Embryonic facial prominence (tissue), 1 donor: ENCODE measurements at regions not wholly inside any gene's neighbourhood (a gene's known extent, or its start where the extent isn't known, plus 50 kb on each side); places are given as distances from the start of the nearest gene placed in this dataset.

ENCODE experiments used
- DNase-seq: peaks from one replicate; pipeline ENCODE4 v3.0.0-alpha.2; 2016; ENCODE audit errors: extremely low spot score

DNA sequence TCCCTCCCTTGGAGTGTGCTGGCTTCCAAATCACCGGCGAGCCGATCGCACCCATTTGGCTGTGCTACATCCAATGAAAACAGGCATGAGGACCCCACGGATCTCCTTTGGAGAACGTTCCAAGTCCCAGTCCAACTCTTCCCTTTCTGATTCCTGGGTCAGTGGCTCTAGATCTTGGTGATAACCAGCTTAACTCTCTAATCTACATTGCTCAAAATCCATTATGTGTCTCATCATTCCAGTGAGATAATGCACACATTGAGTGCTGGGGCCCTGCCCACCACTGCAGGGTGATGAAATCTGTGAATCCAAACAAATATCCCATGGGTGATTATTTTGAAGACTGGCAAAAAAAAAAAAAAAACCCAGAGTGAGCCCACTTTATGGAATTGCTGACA lies 232.7 kb upstream of the COPS8 start:
- no peak for DNase-seq

DNA sequence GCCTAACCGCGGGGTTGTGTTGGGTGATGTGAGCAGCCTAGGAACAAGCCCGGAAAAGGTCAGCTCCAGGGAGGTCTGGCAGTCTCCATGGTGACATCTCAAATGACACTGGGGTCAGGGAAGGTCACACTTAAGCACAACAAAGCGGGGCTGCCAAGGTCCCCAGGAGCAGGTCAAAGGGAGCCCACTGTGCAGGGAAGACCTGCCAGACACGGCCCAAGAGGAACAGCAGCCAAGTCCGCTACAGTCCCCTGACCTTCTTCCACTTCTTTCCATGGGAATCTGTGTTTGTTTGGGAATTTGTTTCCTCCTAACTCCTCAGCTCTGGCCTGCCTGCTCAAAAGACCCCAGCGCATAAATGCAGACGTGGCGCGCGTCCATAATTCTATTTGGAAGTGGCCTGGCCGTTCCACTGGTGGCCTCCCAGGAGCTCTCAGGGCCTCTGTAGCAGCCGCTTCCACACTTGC lies 232.1 kb upstream of the COPS8 start:
- DNase-seq = no peak

GRCh38 chr2:236855176-236855865 lies 230.4 kb upstream of the COPS8 start:
- DNase-seq = no peak

DNA sequence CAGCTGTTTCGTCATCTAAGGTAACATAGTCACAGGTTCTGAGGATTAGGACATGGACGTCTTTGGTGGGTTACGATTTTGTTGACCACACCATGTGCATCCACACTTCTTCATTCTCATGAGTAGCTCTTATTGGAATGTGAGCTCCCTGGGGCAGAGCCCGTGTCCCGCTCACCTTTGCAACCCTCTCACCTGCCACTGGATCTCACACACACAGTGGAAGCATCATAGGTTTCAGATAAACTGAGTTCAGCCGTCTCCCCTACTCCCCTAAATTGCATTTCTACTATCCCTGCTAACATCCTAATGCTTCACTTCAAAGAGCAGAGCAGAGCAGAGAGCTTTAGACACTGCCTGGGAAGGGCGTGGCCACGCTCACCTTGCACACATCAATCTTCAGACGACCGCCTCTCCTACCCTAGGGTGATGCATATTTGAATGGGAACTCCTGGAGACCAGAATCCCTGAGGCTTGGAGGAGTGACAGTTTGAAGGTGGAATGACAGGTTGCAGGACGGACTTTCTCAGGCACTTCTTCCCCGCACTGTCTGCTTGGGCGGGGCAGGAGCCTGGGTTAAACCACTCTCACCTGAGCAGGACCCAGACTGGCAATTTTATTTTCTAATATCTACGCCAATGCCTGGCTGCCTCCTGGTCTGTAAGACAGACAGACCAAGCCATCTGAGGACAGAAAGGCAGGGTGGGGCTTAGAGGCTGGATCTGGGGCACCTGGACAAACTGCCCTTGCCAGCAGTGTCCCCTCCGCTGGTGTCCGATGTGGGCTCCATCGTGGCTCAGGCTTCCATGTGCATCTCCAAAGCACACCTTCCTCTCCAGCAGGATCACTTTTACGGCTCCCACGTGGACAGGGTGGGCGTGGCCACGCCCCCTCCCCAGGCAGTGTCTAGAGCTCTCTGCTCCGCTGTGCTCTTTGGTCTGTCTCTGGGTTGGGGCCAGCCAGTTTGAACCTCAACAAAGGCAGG lies 229.5 kb upstream of the COPS8 start:
- DNase-seq = no peak

DNA sequence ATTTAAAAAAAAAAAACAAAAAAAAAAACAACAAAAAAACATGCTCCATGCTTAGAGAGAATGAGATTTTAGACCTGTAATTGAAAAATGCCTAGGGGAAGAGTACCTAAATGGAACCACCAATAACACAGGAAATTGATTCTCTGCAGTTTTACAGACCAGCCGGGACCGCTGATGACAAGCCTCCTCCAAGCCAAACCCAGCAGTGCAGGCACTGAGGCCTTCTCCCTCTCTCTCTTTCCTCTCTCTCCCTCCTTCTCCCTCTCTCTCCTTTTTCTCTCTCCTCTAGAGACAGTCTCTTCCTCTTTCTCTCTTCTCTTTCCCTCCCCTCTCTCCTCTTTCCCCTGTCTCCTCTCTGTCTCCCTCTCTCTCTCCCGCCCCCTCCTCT lies 228.8 kb upstream of the COPS8 start:
- no peak for DNase-seq

DNA sequence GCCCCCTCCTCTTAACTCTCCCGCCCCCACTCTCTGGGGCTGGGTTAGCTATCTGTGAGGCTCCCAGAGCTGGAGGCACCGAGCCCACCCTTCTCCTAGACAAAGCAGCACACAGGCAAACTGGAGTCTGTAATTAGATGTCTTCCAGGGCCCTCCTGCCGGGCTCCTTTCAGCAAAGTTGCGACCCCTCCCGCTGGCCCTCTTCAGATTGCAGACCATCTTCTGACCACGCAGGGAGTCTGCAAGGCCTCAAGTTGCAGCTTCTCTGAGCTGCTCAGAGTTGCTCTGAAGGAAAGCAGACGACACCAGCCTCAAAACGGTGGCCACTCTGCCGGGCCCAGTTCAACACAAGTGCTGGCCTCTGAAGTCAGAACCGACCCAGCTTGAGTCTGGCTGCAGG lies 228.4 kb upstream of the COPS8 start:
- no peak for DNase-seq

DNA sequence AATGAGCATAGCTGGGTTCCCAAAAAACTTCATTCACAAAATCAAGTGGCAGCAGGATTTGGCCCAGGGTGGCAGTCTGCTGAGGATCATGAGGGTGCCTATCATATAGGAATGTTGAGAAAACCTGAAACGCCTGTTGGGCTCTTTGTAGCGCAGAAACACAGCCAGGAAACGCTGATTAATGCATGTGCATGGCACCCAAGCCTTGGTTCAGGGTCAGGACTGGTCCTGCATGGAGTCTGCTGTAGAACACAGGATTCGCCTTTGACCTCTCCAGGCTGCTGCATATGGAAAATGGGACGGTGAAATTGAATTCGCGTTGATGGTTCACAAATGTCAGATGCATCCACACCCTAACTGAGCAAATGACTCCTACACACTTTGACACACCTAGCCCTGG lies 227.9 kb upstream of the COPS8 start:
- DNase-seq = no peak

GRCh38 chr2:236858661-236859060 lies 227.0 kb upstream of the COPS8 start:
- no peak for DNase-seq

DNA sequence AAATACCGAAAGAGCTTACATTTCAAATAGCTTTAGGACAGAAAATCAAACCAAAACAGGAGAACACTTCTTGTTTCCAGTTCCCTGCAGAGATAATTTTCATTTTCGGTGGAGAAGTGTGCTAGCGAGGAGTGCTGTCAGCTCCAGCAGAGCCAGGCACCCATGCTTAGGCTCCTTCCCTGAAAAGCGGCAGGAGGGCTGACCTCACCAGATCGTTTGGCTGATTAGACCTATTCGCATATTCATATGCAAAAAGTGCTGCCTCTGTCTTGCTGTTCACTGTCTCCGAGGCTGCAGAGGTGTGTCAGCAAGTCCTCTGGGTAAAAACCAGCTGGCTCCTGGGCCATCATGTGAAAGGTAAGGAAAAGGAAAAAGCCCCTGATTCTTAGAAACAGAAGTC lies 225.8 kb upstream of the COPS8 start:
- no peak for DNase-seq

GRCh38 chr2:236861196-236861875 lies 224.4 kb upstream of the COPS8 start:
- no peak for DNase-seq

DNA sequence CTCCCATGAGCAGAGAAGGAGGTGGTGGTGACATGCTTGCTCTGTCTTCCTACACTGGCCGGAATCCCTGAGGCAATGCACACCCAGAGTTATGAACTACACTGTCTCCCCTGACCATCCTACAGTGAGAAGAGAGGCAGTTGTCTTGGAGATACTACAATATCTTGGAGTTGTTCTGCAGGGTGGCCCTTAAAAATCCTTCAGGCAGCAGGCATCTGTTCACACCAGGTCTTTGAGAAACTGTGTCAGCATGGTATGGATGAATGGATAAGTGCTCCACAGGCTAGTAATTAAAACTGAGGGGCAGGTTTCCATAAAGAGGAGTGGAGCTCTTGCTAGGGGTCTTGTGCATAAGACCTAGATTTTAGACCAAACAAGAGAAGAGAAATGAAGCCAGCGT lies 223.7 kb upstream of the COPS8 start:
- DNase-seq = no peak

DNA sequence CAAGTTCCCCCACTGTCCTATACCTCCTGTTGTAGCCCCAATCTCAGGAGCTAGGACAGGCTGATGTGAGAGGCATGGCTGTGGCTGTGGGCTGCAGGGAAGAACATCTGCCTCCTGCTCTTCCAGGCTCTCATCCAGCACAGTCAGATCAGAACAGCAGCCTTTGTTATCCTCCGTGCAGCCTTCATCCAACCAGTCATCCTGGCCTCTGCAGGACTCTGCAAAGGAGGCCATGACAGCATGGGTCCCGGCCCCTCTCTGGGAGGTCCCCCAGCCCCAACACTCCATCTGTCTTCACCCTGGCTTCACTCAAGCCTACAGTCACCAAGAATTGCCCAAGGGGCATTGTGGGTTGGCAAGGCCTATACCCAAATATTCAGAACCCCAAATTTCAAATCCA lies 223.2 kb upstream of the COPS8 start:
- DNase-seq = no peak

DNA sequence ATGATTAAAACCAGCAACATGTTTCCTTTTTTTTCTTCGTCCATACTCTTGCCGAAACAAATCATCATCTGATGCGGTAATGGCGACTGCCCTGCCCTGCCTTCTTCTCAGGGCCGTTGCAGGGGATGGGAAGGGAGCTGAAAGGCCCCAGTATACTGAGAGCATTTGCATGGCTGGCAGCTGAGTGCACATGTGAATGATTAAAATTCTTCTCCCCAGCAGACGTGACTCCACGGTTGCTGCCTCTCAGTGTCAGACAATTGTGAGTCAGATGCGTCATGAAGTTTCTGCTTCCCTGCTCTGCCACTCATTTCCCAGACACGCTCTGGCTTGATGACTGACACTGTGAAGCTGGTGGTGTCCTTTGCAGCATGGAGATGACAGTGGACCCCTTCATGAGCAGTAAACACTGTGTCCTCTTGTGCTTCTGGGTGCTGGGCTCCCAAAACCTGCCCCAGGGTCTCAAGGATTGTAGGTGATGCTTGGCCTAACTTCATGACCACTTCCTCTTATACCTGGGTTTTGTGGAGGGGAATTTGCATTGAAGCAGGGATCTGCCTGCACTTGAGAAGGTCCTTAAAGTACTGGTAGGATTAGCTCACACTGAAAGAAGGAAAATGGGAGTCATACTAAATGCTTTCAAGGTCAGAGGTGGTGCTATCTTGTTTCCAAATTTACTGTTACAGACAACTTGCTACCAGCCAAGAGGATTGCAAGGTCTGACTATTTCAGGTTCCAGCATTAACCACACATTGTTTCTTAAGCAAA lies 222.5 kb upstream of the COPS8 start:
- peak; percentile 67 for DNase-seq

GRCh38 chr2:236863729-236864126 lies 222.0 kb upstream of the COPS8 start:
- no peak for DNase-seq

GRCh38 chr2:236865052-236865451 lies 220.6 kb upstream of the COPS8 start:
- no peak for DNase-seq

- no peak for DNase-seq
These were observed 218.9 kb upstream of the COPS8 start for GRCh38 chr2:236866542-236867340.

- peak; percentile 66 for DNase-seq
These were observed 218.0 kb upstream of the COPS8 start for GRCh38 chr2:236867441-236868260.

DNA sequence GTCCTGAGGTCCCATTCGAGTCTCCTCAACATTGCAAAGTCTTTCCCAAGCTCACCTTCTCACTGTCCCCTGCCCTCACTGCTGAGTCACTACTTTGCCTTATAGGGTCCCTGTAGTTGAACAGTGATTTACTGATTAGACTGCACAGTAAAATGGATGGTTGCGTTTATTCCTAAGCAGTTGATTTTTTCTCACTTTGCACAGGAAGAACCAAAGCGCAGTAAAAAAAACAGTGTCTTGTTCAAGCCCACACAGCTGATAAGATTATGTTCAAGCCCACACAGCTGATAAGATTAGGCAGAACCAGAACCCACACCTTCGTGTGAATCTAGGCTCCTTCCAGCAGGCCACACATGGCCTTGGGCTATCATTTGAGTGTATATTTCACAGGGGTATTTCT lies 215.3 kb upstream of the COPS8 start:
- no peak for DNase-seq

DNA sequence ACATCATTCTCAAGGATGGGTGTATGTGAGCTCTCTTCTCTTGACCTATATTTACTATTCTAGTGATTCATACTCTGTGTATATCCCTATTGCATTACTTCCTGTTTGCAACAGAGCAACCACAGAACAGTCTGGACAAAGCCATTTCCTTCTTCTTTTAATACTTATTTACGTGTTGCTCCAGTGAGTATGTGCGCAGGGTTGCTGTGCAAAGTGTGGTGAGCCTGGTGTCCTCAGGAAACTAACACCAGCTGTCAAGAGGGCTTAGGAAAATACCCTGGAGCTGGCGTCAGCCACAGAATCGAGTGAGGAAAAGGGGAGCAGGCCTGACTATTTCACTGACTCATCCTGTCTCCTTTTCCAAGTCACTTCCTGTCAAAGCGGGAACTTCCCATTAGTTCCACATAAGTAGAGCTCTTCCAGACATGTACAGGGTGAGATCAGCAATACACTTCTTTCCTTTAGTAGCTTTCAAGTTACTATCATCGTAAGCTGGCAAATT lies 214.1 kb upstream of the COPS8 start:
- DNase-seq = no peak

DNA sequence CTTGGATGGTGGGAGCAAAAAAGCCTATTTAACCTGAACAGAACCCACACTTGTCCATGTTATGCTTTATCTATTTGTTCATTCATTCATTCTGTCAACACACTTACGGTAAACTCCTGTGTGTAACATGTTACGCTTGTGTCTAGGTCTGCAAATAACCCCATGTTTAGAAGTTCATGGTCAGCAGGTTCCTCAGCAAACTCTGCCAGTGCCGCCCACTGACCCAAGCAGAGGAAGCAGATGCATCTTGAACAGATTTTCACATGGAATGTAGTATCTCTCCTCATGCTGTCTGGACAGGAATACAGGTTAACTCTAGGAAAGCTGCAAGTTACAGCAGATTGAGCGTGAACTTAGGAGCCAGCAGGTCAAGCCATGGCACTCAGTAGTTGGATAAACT lies 213.7 kb upstream of the COPS8 start:
- DNase-seq = no peak
